Panc1 (cell line): ENCODE measurements at regions not wholly inside any gene's neighbourhood (a gene's known extent, or its start where the extent isn't known, plus 50 kb on each side); places are given as distances from the start of the nearest gene placed in this dataset.

ENCODE experiments used
- CTCF ChIP-seq: fragments of 450-650 bp; IDR thresholded peaks from 2 replicates; pipeline ENCODE4 v1.5.1; 2017; ENCODE audit warnings: mild to moderate bottlenecking
- POLR2AphosphoS5 ChIP-seq: IDR thresholded peaks from 2 replicates; pipeline ENCODE4 v1.6.1; 2012; ENCODE audit warnings: mild to moderate bottlenecking, low read depth, low read length, moderate library complexity
- REST ChIP-seq, 2 experiments: IDR thresholded peaks; 2 replicates each; pipeline ENCODE4 v1.6.1; 2011 to 2012; ENCODE audit warnings: low read depth in 2 of 2, control low read depth in 1 of 2, low read length in 1 of 2, mild to moderate bottlenecking in 1 of 2, moderate library complexity in 1 of 2; ENCODE audit not compliant: insufficient read depth in 1 of 2

DNA sequence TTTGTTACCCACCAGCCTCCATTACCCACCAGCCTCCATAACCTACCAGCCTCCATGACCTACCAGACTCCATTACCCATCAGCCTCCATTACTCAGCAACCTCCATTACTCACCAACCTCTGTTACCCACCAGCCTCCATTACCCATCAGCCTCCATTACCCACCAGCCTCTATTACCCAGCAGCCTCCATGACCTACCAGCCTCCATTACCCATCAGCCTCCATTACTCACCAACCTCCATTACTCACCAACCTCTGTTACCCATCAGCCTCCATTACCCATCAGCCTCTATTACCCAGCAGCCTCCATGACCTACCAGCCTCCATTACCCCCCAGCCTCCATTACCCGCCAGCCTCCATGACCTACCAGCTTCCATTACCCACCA is 133.3 kb upstream of the HS6ST1 start:
- TF ChIP-seq CTCF (no peak), REST (IDR thresholded peaks at IDR 0.05; ENCODE audit: insufficient read depth in 1 of 2, low read depth in 2 of 2, low read length in 1 of 2) (no peak), POLR2AphosphoS5 (no peak)
